Loucy (cell line): ENCODE measurements at regions not wholly inside any gene's neighbourhood (a gene's known extent, or its start where the extent isn't known, plus 50 kb on each side); places are given as distances from the start of the nearest gene placed in this dataset.

Experiments
- CTCF ChIP-seq: fragments of 200-600 bp; sonication (generic); conservative IDR thresholded peaks from 2 replicates; pipeline ENCODE4 v1.5.1; 2014; ENCODE audit warnings: mild to moderate bottlenecking, antibody characterized with exemption, low read length
- EZH2phosphoT487 ChIP-seq: fragments of 200-600 bp; IDR thresholded peaks from 2 replicates; pipeline ENCODE4 v1.6.1; 2018; ENCODE audit warnings: antibody characterized with exemption, mild to moderate bottlenecking, moderate library complexity, borderline replicate concordance

GRCh38 chr6:2582268-2582667 is 168.5 kb downstream of the MYLK4 start:
- TF ChIP-seq CTCF (no peak), EZH2phosphoT487 (no peak)
